Esophagus mucosa (tissue), 1 donor: ENCODE measurements at regions not wholly inside any gene's neighbourhood (a gene's known extent, or its start where the extent isn't known, plus 50 kb on each side); places are given as distances from the start of the nearest gene placed in this dataset.

Experiments used
- ATAC-seq: fragments of 200-7000 bp; cut with Tn5 transposase; one replicate; pipeline ENCODE4 v1.9.1; 2020
- donor health status: DM: yes; HTN: yes; CAD: no.

- ATAC-seq = no peak
Observed at GRCh38 chr18:41829647-41830516, 125.2 kb upstream of the PIK3C3 start.

- ATAC-seq = no peak
Observed at GRCh38 chr18:41828137-41828536, 126.9 kb upstream of the PIK3C3 start.

- ATAC-seq = no peak
Observed at GRCh38 chr18:41820784-41821183, 134.2 kb upstream of the PIK3C3 start.

GRCh38 chr18:41818381-41819355 lies 136.4 kb upstream of the PIK3C3 start:
- ATAC-seq = no peak

GRCh38 chr18:41814651-41815050 lies 140.4 kb upstream of the PIK3C3 start:
- ATAC-seq = no peak

GRCh38 chr18:41809652-41810051 lies 145.4 kb upstream of the PIK3C3 start:
- peak; percentile 60 for ATAC-seq

GRCh38 chr18:41805341-41805740 lies 149.7 kb upstream of the PIK3C3 start:
- no peak for ATAC-seq

GRCh38 chr18:41798879-41799278 lies 156.2 kb upstream of the PIK3C3 start:
- no peak for ATAC-seq

GRCh38 chr18:41790687-41791086 lies 164.3 kb upstream of the PIK3C3 start:
- no peak for ATAC-seq

GRCh38 chr18:41789001-41789400 lies 166.0 kb upstream of the PIK3C3 start:
- ATAC-seq = no peak

- ATAC-seq = no peak
Observed at GRCh38 chr18:41783879-41784278, 171.2 kb upstream of the PIK3C3 start.

- ATAC-seq = no peak
Observed at GRCh38 chr18:41783065-41783818, 171.8 kb upstream of the PIK3C3 start.

GRCh38 chr18:41771973-41772372 lies 183.1 kb upstream of the PIK3C3 start:
- ATAC-seq = no peak

- ATAC-seq = no peak
Observed at GRCh38 chr18:41769265-41769664, 185.8 kb upstream of the PIK3C3 start.

- no peak for ATAC-seq
Observed at GRCh38 chr18:41768467-41768866, 186.6 kb upstream of the PIK3C3 start.

- no peak for ATAC-seq
Observed at GRCh38 chr18:41767960-41768359, 187.1 kb upstream of the PIK3C3 start.

- ATAC-seq = no peak
Observed at GRCh38 chr18:41765460-41765859, 189.6 kb upstream of the PIK3C3 start.

GRCh38 chr18:41763361-41763760 lies 191.7 kb upstream of the PIK3C3 start:
- no peak for ATAC-seq

GRCh38 chr18:41761333-41762018 lies 193.6 kb upstream of the PIK3C3 start:
- ATAC-seq = peak; percentile 68

GRCh38 chr18:41758534-41758933 lies 196.5 kb upstream of the PIK3C3 start:
- no peak for ATAC-seq

GRCh38 chr18:41756141-41756540 lies 198.9 kb upstream of the PIK3C3 start:
- no peak for ATAC-seq

- no peak for ATAC-seq
Observed at GRCh38 chr18:41754332-41754731, 200.7 kb upstream of the PIK3C3 start.
